GM23248 (cell line): ENCODE measurements at regions not wholly inside any gene's neighbourhood (a gene's known extent, or its start where the extent isn't known, plus 50 kb on each side); places are given as distances from the start of the nearest gene placed in this dataset.

Experiments
- EZH2 ChIP-seq: fragments of 200-600 bp; sonication (generic); IDR thresholded peaks from 2 replicates; pipeline ENCODE4 v1.6.1; 2018; ENCODE audit warnings: antibody characterized with exemption, mild to moderate bottlenecking; ENCODE audit not compliant: insufficient read depth, poor library complexity, severe bottlenecking
- EZH2phosphoT487 ChIP-seq: fragments of 200-600 bp; sonication (generic); IDR thresholded peaks from 2 replicates; pipeline ENCODE4 v1.6.1; 2018; ENCODE audit warnings: antibody characterized with exemption, moderate library complexity, mild to moderate bottlenecking, low read depth; ENCODE audit not compliant: insufficient read depth

DNA sequence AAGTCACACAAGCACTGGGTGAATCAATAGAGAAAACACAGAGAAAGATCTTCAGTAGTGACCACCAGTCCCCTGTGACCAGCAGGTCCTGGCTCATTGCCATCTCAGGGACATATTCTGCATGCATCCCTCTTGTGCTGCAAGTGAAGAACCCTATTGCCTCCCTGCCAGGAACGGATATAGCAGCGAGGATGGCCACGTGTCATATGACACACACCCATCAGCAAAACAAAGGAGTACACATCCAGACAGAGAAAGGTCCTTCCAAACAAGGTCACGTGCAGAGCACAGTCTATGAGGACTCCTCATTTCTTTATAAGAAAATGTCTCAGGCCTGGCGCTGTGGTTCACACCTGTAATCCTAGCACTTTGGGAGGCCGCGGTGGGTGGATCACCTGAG, 638.4 kb downstream of the FLRT2 start:
- TF ChIP-seq EZH2phosphoT487 (no peak), EZH2 (no peak)
